Body of pancreas (tissue), 4 donors: ENCODE measurements at regions not wholly inside any gene's neighbourhood (a gene's known extent, or its start where the extent isn't known, plus 50 kb on each side); places are given as distances from the start of the nearest gene placed in this dataset.

Source experiments
- POLR2A ChIP-seq, 3 donors: fragments of 450-650 bp; IDR thresholded peaks; one replicate each; pipeline ENCODE4 v1.6.1; 2016; ENCODE audit warnings: antibody characterized with exemption in 3 of 3, mild to moderate bottlenecking in 2 of 3
- TF ChIP-seq, protein P1 (sequence below), 7 experiments: fragments of 450-650 bp in 4 of 7; fragments of 200-600 bp in 3 of 7; sonication (generic) in 3 of 7; IDR thresholded peaks; one replicate each; pipeline ENCODE4 v1.5.1; 2016 to 2019; ENCODE audit warnings: antibody characterized with exemption in 7 of 7

DNA sequence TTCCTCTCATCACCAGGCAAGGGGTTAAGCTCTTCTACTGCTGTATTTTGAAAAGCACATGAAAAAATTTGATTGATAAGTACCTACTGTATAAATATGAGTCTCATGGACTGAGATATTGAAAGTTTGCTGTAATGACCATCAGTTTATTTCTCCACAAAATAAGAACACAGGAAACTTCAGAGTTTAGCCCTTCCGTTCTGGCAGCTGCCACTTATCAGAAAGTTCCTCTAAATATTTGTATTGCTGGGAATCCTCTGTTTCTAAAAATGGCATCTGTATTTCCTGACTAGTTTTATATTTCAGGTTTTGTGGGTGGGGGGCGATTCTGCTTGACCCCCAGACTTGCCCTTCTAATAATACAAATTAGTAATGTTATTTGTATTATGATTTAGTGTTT, 92.0 kb downstream of the LYZL2 start:
- TF ChIP-seq, protein P1, sequence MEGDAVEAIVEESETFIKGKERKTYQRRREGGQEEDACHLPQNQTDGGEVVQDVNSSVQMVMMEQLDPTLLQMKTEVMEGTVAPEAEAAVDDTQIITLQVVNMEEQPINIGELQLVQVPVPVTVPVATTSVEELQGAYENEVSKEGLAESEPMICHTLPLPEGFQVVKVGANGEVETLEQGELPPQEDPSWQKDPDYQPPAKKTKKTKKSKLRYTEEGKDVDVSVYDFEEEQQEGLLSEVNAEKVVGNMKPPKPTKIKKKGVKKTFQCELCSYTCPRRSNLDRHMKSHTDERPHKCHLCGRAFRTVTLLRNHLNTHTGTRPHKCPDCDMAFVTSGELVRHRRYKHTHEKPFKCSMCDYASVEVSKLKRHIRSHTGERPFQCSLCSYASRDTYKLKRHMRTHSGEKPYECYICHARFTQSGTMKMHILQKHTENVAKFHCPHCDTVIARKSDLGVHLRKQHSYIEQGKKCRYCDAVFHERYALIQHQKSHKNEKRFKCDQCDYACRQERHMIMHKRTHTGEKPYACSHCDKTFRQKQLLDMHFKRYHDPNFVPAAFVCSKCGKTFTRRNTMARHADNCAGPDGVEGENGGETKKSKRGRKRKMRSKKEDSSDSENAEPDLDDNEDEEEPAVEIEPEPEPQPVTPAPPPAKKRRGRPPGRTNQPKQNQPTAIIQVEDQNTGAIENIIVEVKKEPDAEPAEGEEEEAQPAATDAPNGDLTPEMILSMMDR (IDR thresholded peaks at IDR 0.05): no peak
- TF ChIP-seq POLR2A (IDR thresholded peaks at IDR 0.05): no peak
